ENCODE measurements at regions not wholly inside any gene's neighbourhood (a gene's known extent, or its start where the extent isn't known, plus 50 kb on each side); places are given as distances from the start of the nearest gene placed in this dataset.

- TF ChIP-seq MYC (IDR thresholded peaks at IDR 0.05; ENCODE audit: low read depth, low read length) (no peak), CTCF (IDR thresholded peaks at IDR 0.05; ENCODE audit: low read depth, low read length) (no peak), POLR2A (IDR thresholded peaks at IDR 0.05; ENCODE audit: extremely low read depth, insufficient read length) (no peak)
Measured at GRCh38 chr7:9671979-9672917, 1238.8 kb downstream of the NXPH1 start.

All from NB4 (cell line).